ENCODE measurements at regions not wholly inside any gene's neighbourhood (a gene's known extent, or its start where the extent isn't known, plus 50 kb on each side); places are given as distances from the start of the nearest gene placed in this dataset.
"Not testable (repeated sequence)": the region's sequence is repeated elsewhere in the genome, so short reads cannot be mapped to it uniquely, and the experiment has no call there.

- not testable (repeated sequence) for DNase-seq
These were observed 210.3 kb upstream of the FRG2C start for GRCh38 chr3:75453839-75454238.

- DNase-seq: not testable (repeated sequence)
These were observed 189.6 kb upstream of the FRG2C start for GRCh38 chr3:75474530-75474929.

GRCh38 chr3:75496600-75496999 lies 167.5 kb upstream of the FRG2C start:
- not testable (repeated sequence) for DNase-seq

GRCh38 chr3:75500357-75500756 lies 163.8 kb upstream of the FRG2C start:
- not testable (repeated sequence) for DNase-seq

GRCh38 chr3:75502171-75502570 lies 162.0 kb upstream of the FRG2C start:
- DNase-seq: not testable (repeated sequence)

- DNase-seq: not testable (repeated sequence)
These were observed 161.1 kb upstream of the FRG2C start for GRCh38 chr3:75502769-75503756.

- no peak for DNase-seq
These were observed 157.5 kb upstream of the FRG2C start for GRCh38 chr3:75506603-75507002.

- DNase-seq: not testable (repeated sequence)
These were observed 156.2 kb upstream of the FRG2C start for GRCh38 chr3:75507956-75508355.

GRCh38 chr3:75527657-75528056 lies 136.5 kb upstream of the FRG2C start:
- not testable (repeated sequence) for DNase-seq

- not testable (repeated sequence) for DNase-seq
These were observed 112.0 kb upstream of the FRG2C start for GRCh38 chr3:75552095-75552494.

GRCh38 chr3:75564427-75564826 lies 99.7 kb upstream of the FRG2C start:
- not testable (repeated sequence) for DNase-seq

- DNase-seq: not testable (repeated sequence)
These were observed 91.8 kb upstream of the FRG2C start for GRCh38 chr3:75572303-75572702.

GRCh38 chr3:75579091-75579490 lies 85.0 kb upstream of the FRG2C start:
- DNase-seq: not testable (repeated sequence)

- not testable (repeated sequence) for DNase-seq
These were observed 84.6 kb upstream of the FRG2C start for GRCh38 chr3:75579536-75579935.

- DNase-seq: not testable (repeated sequence)
These were observed 83.9 kb upstream of the FRG2C start for GRCh38 chr3:75579981-75580782.

GRCh38 chr3:75582536-75582935 lies 81.6 kb upstream of the FRG2C start:
- not testable (repeated sequence) for DNase-seq

- not testable (repeated sequence) for DNase-seq
These were observed 81.0 kb upstream of the FRG2C start for GRCh38 chr3:75583116-75583515.

- DNase-seq: not testable (repeated sequence)
These were observed 76.4 kb upstream of the FRG2C start for GRCh38 chr3:75587695-75588094.

- not testable (repeated sequence) for DNase-seq
These were observed 73.7 kb upstream of the FRG2C start for GRCh38 chr3:75590382-75590781.

- DNase-seq: not testable (repeated sequence)
These were observed 59.7 kb upstream of the FRG2C start for GRCh38 chr3:75604286-75604934.

- not testable (repeated sequence) for DNase-seq
These were observed 56.1 kb upstream of the FRG2C start for GRCh38 chr3:75607996-75608395.

GRCh38 chr3:75609598-75609997 lies 54.5 kb upstream of the FRG2C start:
- DNase-seq: not testable (repeated sequence)

- DNase-seq: no peak
These were observed 53.4 kb upstream of the FRG2C start for GRCh38 chr3:75610773-75611172.
